Islet precursor cell (in vitro differentiated cells): ENCODE measurements at regions not wholly inside any gene's neighbourhood (a gene's known extent, or its start where the extent isn't known, plus 50 kb on each side); places are given as distances from the start of the nearest gene placed in this dataset.
"Not testable (repeated sequence)": the region's sequence is repeated elsewhere in the genome, so short reads cannot be mapped to it uniquely, and the experiment has no call there.

ENCODE experiments used
- DNase-seq: peaks from one replicate; pipeline ENCODE4 v3.0.0-alpha.2; 2018

GRCh38 chr17:70453075-70453474, 283.7 kb downstream of the KCNJ2 start:
- DNase-seq: not testable (repeated sequence)

GRCh38 chr17:70454377-70454776, 285.0 kb downstream of the KCNJ2 start:
- DNase-seq: no peak

- DNase-seq: no peak
Observed at GRCh38 chr17:70454908-70455307, 285.6 kb downstream of the KCNJ2 start.

DNA sequence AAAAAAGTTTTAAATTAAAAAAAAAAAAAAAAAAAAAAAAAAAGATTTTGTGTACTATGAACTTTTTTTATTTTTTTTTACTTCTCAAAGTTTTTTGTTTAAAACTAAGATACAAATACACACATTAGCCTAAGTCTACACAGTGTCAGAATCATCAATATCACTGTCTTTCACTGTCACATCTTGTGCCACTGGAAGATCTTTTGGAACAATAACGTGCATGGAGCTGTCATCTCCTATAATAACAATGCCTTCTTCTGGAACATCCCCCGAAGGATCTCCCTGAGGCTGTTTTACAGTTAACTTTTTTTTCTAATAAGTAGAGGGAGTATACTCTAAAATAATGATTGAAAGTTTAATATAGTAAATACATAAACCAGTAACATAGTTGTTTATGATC, 295.7 kb downstream of the KCNJ2 start:
- no peak for DNase-seq

- no peak for DNase-seq
Observed at GRCh38 chr17:70468661-70469060, 299.3 kb downstream of the KCNJ2 start.

DNA sequence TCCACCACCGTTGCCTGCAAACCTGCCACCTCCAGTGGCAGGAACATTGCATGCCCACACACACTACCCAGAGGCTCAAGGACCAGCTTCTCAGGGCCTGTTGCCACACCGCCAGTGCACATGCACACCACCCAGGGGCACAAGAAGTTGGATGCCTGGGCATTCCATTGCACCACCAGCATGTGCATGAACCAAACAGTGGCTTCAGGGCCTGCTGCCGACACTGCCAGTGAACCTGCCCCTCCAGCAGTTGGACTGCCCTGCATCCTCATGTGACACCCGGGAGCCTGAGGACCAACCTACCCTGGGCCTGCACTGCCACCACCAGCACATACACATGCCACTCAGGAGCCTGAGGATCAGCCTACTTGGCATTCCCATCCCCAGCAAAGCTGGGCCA, 303.7 kb downstream of the KCNJ2 start:
- DNase-seq: no peak

DNA sequence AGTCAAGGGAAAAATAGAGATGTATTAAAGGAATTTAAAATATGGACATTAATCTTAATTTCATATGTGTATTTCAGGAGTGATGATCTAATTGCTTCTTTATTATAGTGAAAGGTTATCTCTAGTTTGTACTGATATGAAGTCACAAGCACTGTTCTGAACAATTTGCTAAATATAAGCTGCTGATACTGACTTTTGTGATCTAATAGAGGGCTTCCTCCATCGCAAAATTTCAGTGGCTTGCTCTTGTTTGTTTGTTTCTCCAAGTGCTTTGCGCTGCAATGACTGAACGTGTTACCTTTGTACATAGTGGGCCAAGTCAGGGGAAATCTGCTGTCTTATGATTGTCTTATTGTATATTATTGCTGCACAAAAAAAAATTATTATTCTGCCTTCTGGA, 307.0 kb downstream of the KCNJ2 start:
- DNase-seq: no peak

GRCh38 chr17:70478902-70479301, 309.6 kb downstream of the KCNJ2 start:
- DNase-seq: no peak

DNA sequence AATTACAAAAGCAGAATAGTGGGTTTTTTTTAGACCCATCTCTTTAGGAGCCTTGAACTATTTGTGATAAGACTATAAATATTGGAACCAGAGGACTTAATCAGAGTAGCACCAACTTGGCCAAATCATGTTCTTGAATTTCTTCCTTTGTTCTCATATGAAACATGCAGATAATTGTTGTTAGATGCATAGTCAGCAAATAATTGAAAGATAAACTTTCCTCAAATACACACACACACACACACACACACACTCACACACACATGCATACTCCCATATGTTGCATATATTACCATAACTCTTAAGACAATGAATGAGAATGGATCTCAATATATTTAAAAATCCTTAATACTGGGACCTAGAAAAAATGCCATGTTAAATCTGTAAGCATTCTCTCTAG, 310.4 kb downstream of the KCNJ2 start:
- DNase-seq: no peak

GRCh38 chr17:70483624-70484023, 314.3 kb downstream of the KCNJ2 start:
- no peak for DNase-seq

GRCh38 chr17:70484050-70484449, 314.7 kb downstream of the KCNJ2 start:
- no peak for DNase-seq

GRCh38 chr17:70484496-70484895, 315.2 kb downstream of the KCNJ2 start:
- no peak for DNase-seq

DNA sequence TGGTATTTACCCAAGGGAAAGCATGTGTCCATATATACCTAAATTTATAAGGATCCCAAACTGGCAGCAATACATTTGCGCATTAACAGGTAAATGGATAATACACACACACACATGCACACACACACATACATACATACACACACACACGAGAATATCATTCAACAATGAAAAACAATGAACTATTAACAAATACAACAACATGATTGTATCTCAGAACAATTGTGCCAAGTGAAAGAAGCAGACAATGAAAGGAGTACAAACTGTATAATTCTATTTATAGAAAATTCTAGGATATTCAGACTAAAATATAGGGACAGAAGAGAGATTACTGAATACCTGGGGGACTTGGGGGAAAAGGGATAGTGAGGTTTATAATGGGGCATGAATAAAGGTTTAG, 323.0 kb downstream of the KCNJ2 start:
- DNase-seq: no peak

DNA sequence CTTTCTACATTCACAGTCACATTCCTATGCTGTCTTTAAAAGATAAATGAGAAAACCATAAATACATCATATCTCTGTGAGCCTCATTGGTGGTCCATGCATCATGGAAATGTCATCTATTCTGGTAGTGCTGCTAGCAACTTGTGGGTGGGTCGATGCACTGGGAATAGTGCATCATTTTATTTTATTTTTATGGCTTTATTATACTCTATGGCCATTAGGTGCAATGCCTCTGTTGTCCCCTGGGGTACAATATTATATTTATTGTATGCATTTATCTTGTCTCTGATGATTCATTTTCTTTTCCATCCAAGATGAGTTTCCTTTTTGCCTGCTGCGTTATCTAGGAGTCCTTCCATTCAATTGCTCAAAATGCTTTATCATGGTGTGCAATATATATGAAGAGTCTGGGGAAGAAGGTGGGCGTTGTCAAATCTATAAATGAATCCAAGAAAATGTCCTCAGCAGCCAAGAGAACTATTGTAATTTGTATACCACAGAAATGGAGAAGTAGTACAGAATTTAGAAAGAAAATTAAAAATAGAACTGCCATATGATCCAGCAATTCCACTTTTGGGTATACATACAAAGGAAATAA, 324.0 kb downstream of the KCNJ2 start:
- DNase-seq: no peak

GRCh38 chr17:70498631-70499030, 329.3 kb downstream of the KCNJ2 start:
- no peak for DNase-seq

GRCh38 chr17:70499067-70499786, 329.9 kb downstream of the KCNJ2 start:
- DNase-seq: no peak

DNA sequence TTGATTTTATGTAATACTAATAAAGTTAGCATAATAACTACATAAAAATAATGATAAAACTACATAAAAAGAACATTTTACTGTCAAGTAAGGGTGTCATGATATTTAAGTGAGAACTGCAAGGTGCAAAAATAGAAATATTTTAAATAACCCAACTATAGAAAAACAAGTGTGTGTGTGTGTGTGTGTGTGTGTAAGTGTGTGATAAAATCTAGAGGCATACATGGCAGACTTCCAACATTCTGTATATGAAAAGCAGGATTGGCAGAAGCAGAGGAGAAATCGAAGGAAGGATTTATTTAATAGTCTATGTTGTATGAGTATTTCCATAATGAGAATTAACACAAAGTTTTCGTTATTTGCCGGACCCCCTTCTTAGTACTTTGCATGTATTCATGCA, 334.1 kb downstream of the KCNJ2 start:
- no peak for DNase-seq

- no peak for DNase-seq
Observed at GRCh38 chr17:70510288-70510687, 341.0 kb downstream of the KCNJ2 start.

- DNase-seq: no peak
Observed at GRCh38 chr17:70517816-70518215, 348.5 kb downstream of the KCNJ2 start.

DNA sequence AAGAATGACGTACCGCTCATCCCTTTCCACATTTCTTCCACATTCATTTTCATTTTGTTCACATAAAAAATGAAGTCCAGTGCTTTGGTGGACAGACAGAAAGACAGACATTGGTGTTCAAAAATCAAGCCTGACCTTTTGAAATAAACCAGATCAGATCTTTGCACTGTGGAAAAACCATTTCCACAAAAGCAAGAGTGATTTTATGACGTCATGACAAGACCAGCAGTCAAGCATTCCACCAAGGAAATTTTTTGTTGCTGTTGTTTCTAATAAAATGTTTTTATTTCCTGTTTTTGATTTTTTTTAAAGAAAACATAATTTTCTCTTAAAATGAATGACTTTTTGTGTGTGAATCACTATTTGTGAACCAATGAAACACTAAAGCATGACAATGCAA, 350.0 kb downstream of the KCNJ2 start:
- no peak for DNase-seq

- DNase-seq: no peak
Observed at GRCh38 chr17:70520447-70520846, 351.1 kb downstream of the KCNJ2 start.

GRCh38 chr17:70520956-70521355, 351.6 kb downstream of the KCNJ2 start:
- DNase-seq: no peak

- DNase-seq: no peak
Observed at GRCh38 chr17:70521821-70522256, 352.5 kb downstream of the KCNJ2 start.

- no peak for DNase-seq
Observed at GRCh38 chr17:70523426-70523825, 354.1 kb downstream of the KCNJ2 start.

DNA sequence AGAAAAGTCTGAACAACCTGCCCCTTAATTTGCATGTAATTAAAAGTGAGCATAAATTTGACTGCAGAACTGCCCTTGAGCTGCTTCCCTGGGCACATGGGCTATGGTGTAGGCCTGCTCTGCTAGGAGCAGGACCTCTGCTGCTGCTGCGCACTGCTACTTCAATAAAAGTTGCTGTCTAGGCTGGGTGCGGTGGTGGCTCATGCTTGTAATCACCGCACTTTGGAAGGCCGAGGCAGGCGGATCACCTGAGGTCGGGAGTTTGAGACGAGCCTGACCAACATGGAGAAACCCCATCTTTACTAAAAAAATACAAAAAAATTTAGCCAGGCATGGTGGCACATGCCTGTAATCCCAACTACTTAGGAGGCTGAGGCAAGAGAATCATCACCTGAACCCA, 355.7 kb downstream of the KCNJ2 start:
- DNase-seq: not testable (repeated sequence)
